H1 (cell line): ENCODE measurements at regions not wholly inside any gene's neighbourhood (a gene's known extent, or its start where the extent isn't known, plus 50 kb on each side); places are given as distances from the start of the nearest gene placed in this dataset.

Experiments
- CBX8 ChIP-seq: fragments of 300-800, 300-1000 bp; sonication (generic); IDR thresholded peaks from 2 replicates; pipeline ENCODE4 v1.7.1; 2016; ENCODE audit warnings: low read depth, low read length, borderline replicate concordance
- CTCF ChIP-seq, 3 experiments: IDR thresholded peaks; 1 replicate in 2 of 3; 2 replicates in 1 of 3; pipeline versions ENCODE4 v1.5.1 to v1.6.1; 2011; ENCODE audit warnings: low read length in 3 of 3, mild to moderate bottlenecking in 3 of 3, inconsistent platforms in 2 of 3, low read depth in 1 of 3, moderate library complexity in 1 of 3; ENCODE audit not compliant: insufficient read depth in 1 of 3; ENCODE audit errors: control extremely low read depth in 1 of 3
- EZH2 ChIP-seq: fragments of 200-600 bp; sonication (generic); IDR thresholded peaks from 2 replicates; pipeline ENCODE4 v1.7.1; 2012; ENCODE audit warnings: low read depth, mild to moderate bottlenecking, moderate library complexity, low read length, inconsistent platforms; ENCODE audit not compliant: severe bottlenecking
- GTF2F1 ChIP-seq: IDR thresholded peaks from 2 replicates; pipeline ENCODE4 v1.6.1; 2012; ENCODE audit warnings: low read depth, low read length, improper control_type of control experiment, borderline replicate concordance
- KDM1A ChIP-seq: fragments of 200-600, 300-600 bp; sonication (generic); IDR thresholded peaks from 2 replicates; pipeline ENCODE4 v1.7.1; 2016; ENCODE audit warnings: mild to moderate bottlenecking, low read length, borderline replicate concordance
- MAX ChIP-seq: IDR thresholded peaks from 2 replicates; pipeline ENCODE4 v1.6.1; 2012; ENCODE audit warnings: inconsistent platforms
- NRF1 ChIP-seq: IDR thresholded peaks from 2 replicates; pipeline ENCODE4 v1.6.1; 2011; ENCODE audit warnings: mild to moderate bottlenecking, low read depth, low read length, improper control_type of control experiment
- POLR2AphosphoS5 ChIP-seq: IDR thresholded peaks from 2 replicates; pipeline ENCODE4 v1.6.1; 2011; ENCODE audit warnings: low read depth, low read length
- RAD21 ChIP-seq, 2 experiments: IDR thresholded peaks in 1 of 2; conservative IDR thresholded peaks in 1 of 2; 2 replicates each; pipeline ENCODE4 v1.6.1; 2011; ENCODE audit warnings: low read depth in 2 of 2, low read length in 2 of 2, improper control_type of control experiment in 1 of 2, inconsistent platforms in 1 of 2, mild to moderate bottlenecking in 1 of 2, moderate library complexity in 1 of 2
- YY1 ChIP-seq: IDR thresholded peaks from 2 replicates; pipeline ENCODE4 v1.6.1; 2011; ENCODE audit warnings: low read depth, mild to moderate bottlenecking, low read length
- ZNF274 ChIP-seq: IDR thresholded peaks from 2 replicates; pipeline ENCODE4 v1.7.0; 2012; ENCODE audit warnings: low read length, borderline replicate concordance; ENCODE audit errors: extremely low read depth
- TF ChIP-seq, protein P1 (sequence below): IDR thresholded peaks from 2 replicates; pipeline ENCODE4 v1.6.1; 2011; ENCODE audit warnings: low read depth, mild to moderate bottlenecking, low read length; ENCODE audit not compliant: insufficient read depth

DNA sequence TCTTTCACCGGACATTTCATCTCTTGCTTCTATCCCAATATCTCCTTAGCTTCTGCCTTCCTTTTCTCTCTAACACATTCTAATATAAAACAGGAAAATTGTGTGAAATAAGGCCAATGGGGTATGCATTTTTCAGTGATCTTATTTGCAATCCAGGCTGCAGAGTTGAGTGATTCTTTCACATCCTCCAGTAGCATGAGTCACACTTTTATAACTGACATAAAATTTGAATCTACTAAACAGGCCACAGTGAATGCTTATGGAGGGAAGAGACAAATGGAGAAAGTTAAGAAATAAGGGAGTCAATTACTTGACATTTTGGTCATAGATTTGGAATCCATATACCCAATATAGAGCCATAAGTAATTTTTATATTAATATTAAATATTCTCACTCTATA, 1037.0 kb upstream of the SPRY2 start:
- TF ChIP-seq MAX, result no peak
- no peak for TF ChIP-seq POLR2AphosphoS5
- no peak for TF ChIP-seq EZH2
- TF ChIP-seq, protein P1, sequence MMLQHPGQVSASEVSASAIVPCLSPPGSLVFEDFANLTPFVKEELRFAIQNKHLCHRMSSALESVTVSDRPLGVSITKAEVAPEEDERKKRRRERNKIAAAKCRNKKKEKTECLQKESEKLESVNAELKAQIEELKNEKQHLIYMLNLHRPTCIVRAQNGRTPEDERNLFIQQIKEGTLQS, result no peak
- no peak for TF ChIP-seq KDM1A
- no peak for TF ChIP-seq NRF1
- TF ChIP-seq CTCF (IDR thresholded peaks at IDR 0.05; ENCODE audit: control extremely low read depth in 1 of 3, insufficient read depth in 1 of 3, low read depth in 1 of 3, low read length in 3 of 3), result no peak
- TF ChIP-seq RAD21 (IDR thresholded peaks at IDR 0.05 in 1 of 2, conservative IDR thresholded peaks at IDR 0.05 in 1 of 2; ENCODE audit: low read depth in 2 of 2, low read length in 2 of 2), result no peak
- TF ChIP-seq GTF2F1, result no peak
- no peak for TF ChIP-seq CBX8
- no peak for TF ChIP-seq ZNF274
- no peak for TF ChIP-seq YY1
